ENCODE measurements at regions not wholly inside any gene's neighbourhood (a gene's known extent, or its start where the extent isn't known, plus 50 kb on each side); places are given as distances from the start of the nearest gene placed in this dataset.

DNA sequence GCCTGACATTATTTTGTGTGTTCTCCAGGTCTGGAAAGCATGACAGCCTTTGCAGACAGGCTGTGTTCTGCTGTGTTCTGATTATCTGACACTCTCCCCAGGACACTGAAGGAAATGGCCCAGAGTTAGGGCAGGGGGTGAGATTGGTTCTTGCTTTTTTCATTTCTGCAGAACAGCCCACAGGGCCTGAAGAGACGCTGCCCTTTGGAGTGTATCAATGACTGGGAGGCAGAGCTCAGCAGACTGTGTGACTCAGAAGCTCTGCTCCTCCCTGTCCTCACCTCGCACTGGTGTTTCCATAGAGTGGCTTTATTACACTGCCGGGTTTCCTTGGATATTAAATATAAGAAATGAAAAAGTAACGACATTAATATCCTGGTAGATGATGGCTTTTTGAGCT, 523.6 kb downstream of the NTRK3 start:
- TF ChIP-seq, protein P1, sequence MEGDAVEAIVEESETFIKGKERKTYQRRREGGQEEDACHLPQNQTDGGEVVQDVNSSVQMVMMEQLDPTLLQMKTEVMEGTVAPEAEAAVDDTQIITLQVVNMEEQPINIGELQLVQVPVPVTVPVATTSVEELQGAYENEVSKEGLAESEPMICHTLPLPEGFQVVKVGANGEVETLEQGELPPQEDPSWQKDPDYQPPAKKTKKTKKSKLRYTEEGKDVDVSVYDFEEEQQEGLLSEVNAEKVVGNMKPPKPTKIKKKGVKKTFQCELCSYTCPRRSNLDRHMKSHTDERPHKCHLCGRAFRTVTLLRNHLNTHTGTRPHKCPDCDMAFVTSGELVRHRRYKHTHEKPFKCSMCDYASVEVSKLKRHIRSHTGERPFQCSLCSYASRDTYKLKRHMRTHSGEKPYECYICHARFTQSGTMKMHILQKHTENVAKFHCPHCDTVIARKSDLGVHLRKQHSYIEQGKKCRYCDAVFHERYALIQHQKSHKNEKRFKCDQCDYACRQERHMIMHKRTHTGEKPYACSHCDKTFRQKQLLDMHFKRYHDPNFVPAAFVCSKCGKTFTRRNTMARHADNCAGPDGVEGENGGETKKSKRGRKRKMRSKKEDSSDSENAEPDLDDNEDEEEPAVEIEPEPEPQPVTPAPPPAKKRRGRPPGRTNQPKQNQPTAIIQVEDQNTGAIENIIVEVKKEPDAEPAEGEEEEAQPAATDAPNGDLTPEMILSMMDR (IDR thresholded peaks at IDR 0.05; ENCODE audit: poor library complexity, severe bottlenecking), result no peak
- ATAC-seq (ENCODE audit: low read depth) (peak; percentile 83), DNase-seq (ENCODE audit: low spot score) (no peak)
- no peaks in the 10 kb centered on the region for H3K36me3 ChIP-seq (ENCODE audit: low read depth)
- H3K4me3 ChIP-seq (ENCODE audit: severe bottlenecking), result no peak overlapping the region
- H3K9me3 ChIP-seq (ENCODE audit: severe bottlenecking), result no peaks in the 10 kb centered on the region
- no peaks in the 10 kb centered on the region for H3K4me1 ChIP-seq (ENCODE audit: insufficient read depth, poor library complexity, severe bottlenecking)
- H3K27ac ChIP-seq (ENCODE audit: poor library complexity, severe bottlenecking), result no peak overlapping the region
- no peaks in the 10 kb centered on the region for H3K27me3 ChIP-seq (ENCODE audit: insufficient read depth, poor library complexity, severe bottlenecking)

DNA sequence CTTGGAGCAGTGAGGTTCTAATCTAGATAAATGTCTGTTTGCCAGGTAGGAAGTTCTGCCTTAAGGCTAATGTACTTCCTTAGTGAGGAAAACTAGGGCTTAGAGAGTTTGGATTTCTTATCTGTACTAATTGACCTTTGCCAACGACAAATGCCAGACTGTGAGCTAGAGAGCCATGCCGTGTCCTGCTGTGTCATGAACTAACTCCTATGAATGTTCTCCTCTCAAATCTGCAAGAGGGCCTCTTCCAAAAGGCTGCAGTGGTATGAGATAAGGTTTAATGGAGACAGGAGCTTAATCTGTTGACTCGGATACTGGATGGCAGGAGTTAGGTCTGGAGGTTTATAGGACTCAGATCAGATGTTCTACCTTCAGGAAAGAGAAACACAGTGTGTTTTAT, 524.9 kb downstream of the NTRK3 start:
- Histone ChIP-seq H3K27me3 (ENCODE audit: insufficient read depth, poor library complexity, severe bottlenecking) (no peaks in the 10 kb centered on the region), H3K4me3 (ENCODE audit: severe bottlenecking) (no peak overlapping the region), H3K36me3 (ENCODE audit: low read depth) (no peaks in the 10 kb centered on the region), H3K9me3 (ENCODE audit: severe bottlenecking) (no peaks in the 10 kb centered on the region), H3K4me1 (ENCODE audit: insufficient read depth, poor library complexity, severe bottlenecking) (no peaks in the 10 kb centered on the region), H3K27ac (ENCODE audit: poor library complexity, severe bottlenecking) (no peak overlapping the region)
- TF ChIP-seq, protein P1 (IDR thresholded peaks at IDR 0.05; ENCODE audit: poor library complexity, severe bottlenecking), result no peak
- ATAC-seq (ENCODE audit: low read depth) (no peak), DNase-seq (ENCODE audit: low spot score) (no peak)

DNA sequence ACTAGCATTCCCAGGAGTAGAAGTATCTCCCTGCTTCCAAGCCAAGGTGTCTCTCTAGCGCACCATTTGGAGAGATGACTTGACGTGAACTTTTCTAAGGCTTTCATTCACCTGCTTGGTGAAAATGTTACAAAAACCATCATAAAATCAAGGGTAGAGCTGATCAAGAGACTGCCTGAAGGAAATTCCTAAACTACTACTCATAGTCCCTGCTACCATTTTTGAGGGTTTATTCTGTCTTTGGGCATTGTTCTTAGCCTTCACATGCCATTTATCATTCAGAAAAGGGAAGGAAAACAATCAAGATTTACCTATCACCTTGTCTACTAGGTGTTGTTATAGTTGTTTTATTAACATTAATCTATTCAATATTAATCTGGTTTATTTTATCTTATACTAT, 525.8 kb downstream of the NTRK3 start:
- ATAC-seq (ENCODE audit: low read depth) (no peak), DNase-seq (ENCODE audit: low spot score) (no peak)
- H3K27ac ChIP-seq (ENCODE audit: poor library complexity, severe bottlenecking), result no peak overlapping the region
- H3K4me1 ChIP-seq (ENCODE audit: insufficient read depth, poor library complexity, severe bottlenecking), result no peaks in the 10 kb centered on the region
- no peaks in the 10 kb centered on the region for H3K27me3 ChIP-seq (ENCODE audit: insufficient read depth, poor library complexity, severe bottlenecking)
- H3K36me3 ChIP-seq (ENCODE audit: low read depth), result no peaks in the 10 kb centered on the region
- H3K9me3 ChIP-seq (ENCODE audit: severe bottlenecking), result no peaks in the 10 kb centered on the region
- TF ChIP-seq, protein P1 (IDR thresholded peaks at IDR 0.05; ENCODE audit: poor library complexity, severe bottlenecking), result no peak
- no peak overlapping the region for H3K4me3 ChIP-seq (ENCODE audit: severe bottlenecking)

DNA sequence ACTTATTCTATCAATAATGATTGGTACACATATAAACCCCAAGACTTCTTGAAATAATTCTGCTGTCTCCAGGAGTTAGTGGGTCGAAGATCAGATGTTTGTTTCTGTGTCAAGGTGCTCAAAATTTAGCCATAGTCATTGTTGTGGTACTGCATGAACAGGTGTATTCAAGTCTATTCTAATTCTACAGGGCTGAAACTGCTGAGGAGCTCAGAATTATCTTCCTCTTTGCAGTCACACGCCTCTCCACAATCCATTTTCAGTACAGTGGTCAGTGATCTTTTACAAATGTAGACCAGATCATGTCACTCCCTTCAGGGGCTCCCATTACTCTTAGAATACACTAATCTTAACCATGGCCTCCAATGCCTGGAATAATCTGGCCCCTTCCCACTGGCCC, 527.5 kb downstream of the NTRK3 start:
- H3K4me3 ChIP-seq (ENCODE audit: severe bottlenecking), result no peak overlapping the region
- no peaks in the 10 kb centered on the region for H3K27me3 ChIP-seq (ENCODE audit: insufficient read depth, poor library complexity, severe bottlenecking)
- no peaks in the 10 kb centered on the region for H3K36me3 ChIP-seq (ENCODE audit: low read depth)
- no peaks in the 10 kb centered on the region for H3K9me3 ChIP-seq (ENCODE audit: severe bottlenecking)
- H3K4me1 ChIP-seq (ENCODE audit: insufficient read depth, poor library complexity, severe bottlenecking), result no peaks in the 10 kb centered on the region
- TF ChIP-seq, protein P1 (IDR thresholded peaks at IDR 0.05; ENCODE audit: poor library complexity, severe bottlenecking), result no peak
- H3K27ac ChIP-seq (ENCODE audit: poor library complexity, severe bottlenecking), result no peak overlapping the region
- ATAC-seq (ENCODE audit: low read depth) (no peak), DNase-seq (ENCODE audit: low spot score) (no peak)

DNA sequence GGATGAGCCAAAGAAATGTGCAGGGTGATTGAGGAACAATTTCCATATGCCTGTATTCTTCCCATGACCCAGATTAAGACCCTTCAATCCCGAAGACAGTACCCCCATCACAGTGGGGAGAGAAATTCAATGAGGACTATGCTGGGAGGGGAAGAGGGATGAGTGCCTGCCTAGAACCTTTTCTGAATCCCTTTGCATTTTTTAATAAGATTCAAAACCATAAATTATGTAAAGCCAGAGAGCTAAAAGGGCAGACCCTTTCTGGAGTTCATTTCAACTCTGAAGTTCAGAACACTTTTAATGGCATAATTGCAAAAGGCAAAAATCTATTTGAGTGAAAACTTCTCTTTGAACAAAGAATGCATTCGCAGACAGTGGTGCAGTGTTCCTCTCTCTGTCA, 529.5 kb downstream of the NTRK3 start:
- no peaks in the 10 kb centered on the region for H3K9me3 ChIP-seq (ENCODE audit: severe bottlenecking)
- H3K4me3 ChIP-seq (ENCODE audit: severe bottlenecking), result no peak overlapping the region
- no peak for DNase-seq (ENCODE audit: low spot score)
- H3K4me1 ChIP-seq (ENCODE audit: insufficient read depth, poor library complexity, severe bottlenecking), result no peaks in the 10 kb centered on the region
- H3K27me3 ChIP-seq (ENCODE audit: insufficient read depth, poor library complexity, severe bottlenecking), result no peaks in the 10 kb centered on the region
- H3K27ac ChIP-seq (ENCODE audit: poor library complexity, severe bottlenecking), result no peak overlapping the region
- ATAC-seq (ENCODE audit: low read depth), result no peak
- no peaks in the 10 kb centered on the region for H3K36me3 ChIP-seq (ENCODE audit: low read depth)
- TF ChIP-seq, protein P1 (IDR thresholded peaks at IDR 0.05; ENCODE audit: poor library complexity, severe bottlenecking), result no peak

Data from RWPE2 (cell line).